KMS-11 (cell line): ENCODE measurements at regions not wholly inside any gene's neighbourhood (a gene's known extent, or its start where the extent isn't known, plus 50 kb on each side); places are given as distances from the start of the nearest gene placed in this dataset.

Experiments used
- H2AFZ ChIP-seq: fragments of 200-600 bp; sonication (generic); 2 replicates; pipeline ENCODE4 v1.6.1; 2016; ENCODE audit warnings: antibody characterized with exemption, mixed run types, low read depth
- H3K27ac ChIP-seq: fragments of 200-600 bp; sonication (generic); 2 replicates; pipeline ENCODE4 v1.6.1; 2016; ENCODE audit warnings: mild to moderate bottlenecking, mixed run types
- H3K27me3 ChIP-seq: fragments of 200-600 bp; sonication (generic); 2 replicates; pipeline ENCODE4 v1.6.1; 2017; ENCODE audit warnings: mild to moderate bottlenecking, low read depth, mixed run types, moderate library complexity; ENCODE audit not compliant: insufficient read depth
- H3K36me3 ChIP-seq: fragments of 200-600 bp; sonication (generic); 2 replicates; pipeline ENCODE4 v1.6.1; 2017; ENCODE audit warnings: mild to moderate bottlenecking, mixed run types; ENCODE audit not compliant: insufficient read depth
- H3K4me1 ChIP-seq: fragments of 200-600 bp; sonication (generic); 2 replicates; pipeline ENCODE4 v1.6.1; 2016; ENCODE audit warnings: mild to moderate bottlenecking, low read depth, mixed run types; ENCODE audit not compliant: poor library complexity, severe bottlenecking
- H3K4me2 ChIP-seq: fragments of 200-600 bp; sonication (generic); 2 replicates; pipeline ENCODE4 v1.7.0; 2016; ENCODE audit warnings: mild to moderate bottlenecking, mixed run types
- H3K4me3 ChIP-seq: fragments of 200-600 bp; sonication (generic); IDR thresholded peaks from 2 replicates; pipeline ENCODE4 v1.6.1; 2017; ENCODE audit warnings: low read depth, low read length, mixed read lengths; ENCODE audit not compliant: insufficient read depth
- H3K79me2 ChIP-seq: fragments of 200-600 bp; sonication (generic); 2 replicates; pipeline ENCODE4 v1.6.1; 2016; ENCODE audit warnings: low read depth, mixed run types; ENCODE audit not compliant: insufficient read depth
- H3K9ac ChIP-seq: fragments of 200-600 bp; sonication (generic); 2 replicates; pipeline ENCODE4 v1.6.1; 2016; ENCODE audit warnings: mild to moderate bottlenecking, mixed run types
- H4K20me1 ChIP-seq: fragments of 200-600 bp; sonication (generic); 2 replicates; pipeline ENCODE4 v1.6.1; 2016; ENCODE audit warnings: mild to moderate bottlenecking, mixed run types; ENCODE audit not compliant: insufficient read depth
- CTCF ChIP-seq: fragments of 200-600 bp; sonication (generic); conservative IDR thresholded peaks from 2 replicates; pipeline ENCODE4 v1.6.1; 2017; ENCODE audit warnings: low read depth, mild to moderate bottlenecking, antibody characterized with exemption, low read length, moderate library complexity, mixed read lengths

GRCh38 chr3:27796365-27796875, 74.3 kb upstream of the EOMES start:
- no peak overlapping the region for H2AFZ ChIP-seq
- TF ChIP-seq CTCF = no peak

GRCh38 chr3:27797773-27798172, 75.7 kb upstream of the EOMES start:
- TF ChIP-seq CTCF = no peak
- no peak overlapping the region for H3K27ac ChIP-seq
- H3K4me3 ChIP-seq = no peak overlapping the region
- H3K4me2 ChIP-seq = no peak overlapping the region
- no peak overlapping the region for H3K9ac ChIP-seq
- H3K79me2 ChIP-seq = no peaks in the 10 kb centered on the region
- H4K20me1 ChIP-seq = no peaks in the 10 kb centered on the region
- no peaks in the 10 kb centered on the region for H3K27me3 ChIP-seq
- no peaks in the 10 kb centered on the region for H3K4me1 ChIP-seq
- H3K36me3 ChIP-seq = no peaks in the 10 kb centered on the region
- H2AFZ ChIP-seq = no peak overlapping the region

More at GRCh38 chr3:27796365-27796875, 74.3 kb upstream of the EOMES start:
- no peak overlapping the region for H3K27ac ChIP-seq
- no peak overlapping the region for H3K9ac ChIP-seq
- H3K4me1 ChIP-seq = no peaks in the 10 kb centered on the region
- no peaks in the 10 kb centered on the region for H3K79me2 ChIP-seq
- no peaks in the 10 kb centered on the region for H3K36me3 ChIP-seq
- H3K27me3 ChIP-seq = no peaks in the 10 kb centered on the region
- H3K4me3 ChIP-seq = no peak overlapping the region
- H4K20me1 ChIP-seq = no peaks in the 10 kb centered on the region
- no peak overlapping the region for H3K4me2 ChIP-seq

GRCh38 chr3:27800261-27800660, 78.1 kb upstream of the EOMES start:
- H3K4me2 ChIP-seq = no peak overlapping the region
- H2AFZ ChIP-seq = no peak overlapping the region
- no peaks in the 10 kb centered on the region for H3K4me1 ChIP-seq
- H3K9ac ChIP-seq = no peak overlapping the region
- H4K20me1 ChIP-seq = no peaks in the 10 kb centered on the region
- no peaks in the 10 kb centered on the region for H3K79me2 ChIP-seq
- no peak overlapping the region for H3K4me3 ChIP-seq
- H3K27ac ChIP-seq = no peak overlapping the region
- no peaks in the 10 kb centered on the region for H3K27me3 ChIP-seq
- TF ChIP-seq CTCF = no peak
- H3K36me3 ChIP-seq = no peaks in the 10 kb centered on the region

GRCh38 chr3:27802425-27802824, 80.3 kb upstream of the EOMES start:
- Histone ChIP-seq H4K20me1 (no peaks in the 10 kb centered on the region), H3K36me3 (no peaks in the 10 kb centered on the region), H3K9ac (no peak overlapping the region), H2AFZ (no peak overlapping the region), H3K4me1 (no peaks in the 10 kb centered on the region), H3K27ac (no peak overlapping the region), H3K4me2 (no peak overlapping the region), H3K79me2 (no peaks in the 10 kb centered on the region), H3K27me3 (no peaks in the 10 kb centered on the region), H3K4me3 (no peak overlapping the region)
- TF ChIP-seq CTCF = no peak

- Histone ChIP-seq H3K9ac (no peak overlapping the region), H3K36me3 (no peaks in the 10 kb centered on the region), H3K27ac (no peak overlapping the region), H3K4me2 (no peak overlapping the region), H2AFZ (no peak overlapping the region), H3K27me3 (no peaks in the 10 kb centered on the region), H3K4me1 (no peaks in the 10 kb centered on the region), H3K79me2 (no peaks in the 10 kb centered on the region), H4K20me1 (no peaks in the 10 kb centered on the region), H3K4me3 (no peak overlapping the region)
- TF ChIP-seq CTCF = no peak
Measured at GRCh38 chr3:27802849-27803248, 80.7 kb upstream of the EOMES start.
